HepG2 (cell line): ENCODE measurements at regions not wholly inside any gene's neighbourhood (a gene's known extent, or its start where the extent isn't known, plus 50 kb on each side); places are given as distances from the start of the nearest gene placed in this dataset.

ENCODE experiments used
- PLRG1 ChIP-seq: fragments of 450-650 bp; conservative IDR thresholded peaks from 2 replicates; pipeline ENCODE4 v1.6.1; 2016
- STAG1 ChIP-seq: sonication (generic); formaldehyde crosslinking; IDR thresholded peaks from 2 replicates; pipeline ENCODE4 v1.4.0; 2020; ENCODE audit warnings: missing genetic modification reagents
- TF ChIP-seq, protein P1 (sequence below), 2 experiments: fragments of 450-650 bp in 1 of 2; sonication (generic) in 1 of 2; formaldehyde crosslinking in 1 of 2; IDR thresholded peaks; 2 replicates each; pipeline versions ENCODE4 v1.6.1 to v1.8.0; 2016 to 2022; ENCODE audit warnings: antibody characterized with exemption in 1 of 2, mild to moderate bottlenecking in 1 of 2, missing genetic modification reagents in 1 of 2
- TF ChIP-seq, protein P2 (sequence below): sonication (generic); formaldehyde crosslinking; IDR thresholded peaks from 2 replicates; pipeline ENCODE4 v1.8.1; 2022; ENCODE audit warnings: low read depth, mild to moderate bottlenecking, missing genetic modification reagents

GRCh38 chr11:98895936-98896335 lies 124.8 kb upstream of the CNTN5 start (continued):
- TF ChIP-seq, protein P1, sequence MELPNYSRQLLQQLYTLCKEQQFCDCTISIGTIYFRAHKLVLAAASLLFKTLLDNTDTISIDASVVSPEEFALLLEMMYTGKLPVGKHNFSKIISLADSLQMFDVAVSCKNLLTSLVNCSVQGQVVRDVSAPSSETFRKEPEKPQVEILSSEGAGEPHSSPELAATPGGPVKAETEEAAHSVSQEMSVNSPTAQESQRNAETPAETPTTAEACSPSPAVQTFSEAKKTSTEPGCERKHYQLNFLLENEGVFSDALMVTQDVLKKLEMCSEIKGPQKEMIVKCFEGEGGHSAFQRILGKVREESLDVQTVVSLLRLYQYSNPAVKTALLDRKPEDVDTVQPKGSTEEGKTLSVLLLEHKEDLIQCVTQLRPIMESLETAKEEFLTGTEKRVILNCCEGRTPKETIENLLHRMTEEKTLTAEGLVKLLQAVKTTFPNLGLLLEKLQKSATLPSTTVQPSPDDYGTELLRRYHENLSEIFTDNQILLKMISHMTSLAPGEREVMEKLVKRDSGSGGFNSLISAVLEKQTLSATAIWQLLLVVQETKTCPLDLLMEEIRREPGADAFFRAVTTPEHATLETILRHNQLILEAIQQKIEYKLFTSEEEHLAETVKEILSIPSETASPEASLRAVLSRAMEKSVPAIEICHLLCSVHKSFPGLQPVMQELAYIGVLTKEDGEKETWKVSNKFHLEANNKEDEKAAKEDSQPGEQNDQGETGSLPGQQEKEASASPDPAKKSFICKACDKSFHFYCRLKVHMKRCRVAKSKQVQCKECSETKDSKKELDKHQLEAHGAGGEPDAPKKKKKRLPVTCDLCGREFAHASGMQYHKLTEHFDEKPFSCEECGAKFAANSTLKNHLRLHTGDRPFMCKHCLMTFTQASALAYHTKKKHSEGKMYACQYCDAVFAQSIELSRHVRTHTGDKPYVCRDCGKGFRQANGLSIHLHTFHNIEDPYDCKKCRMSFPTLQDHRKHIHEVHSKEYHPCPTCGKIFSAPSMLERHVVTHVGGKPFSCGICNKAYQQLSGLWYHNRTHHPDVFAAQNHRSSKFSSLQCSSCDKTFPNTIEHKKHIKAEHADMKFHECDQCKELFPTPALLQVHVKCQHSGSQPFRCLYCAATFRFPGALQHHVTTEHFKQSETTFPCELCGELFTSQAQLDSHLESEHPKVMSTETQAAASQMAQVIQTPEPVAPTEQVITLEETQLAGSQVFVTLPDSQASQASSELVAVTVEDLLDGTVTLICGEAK (IDR thresholded peaks at IDR 0.05), result no peak
- TF ChIP-seq, protein P1 (CRISPR knock-in tag; IDR thresholded peaks at IDR 0.05), result no peak
- TF ChIP-seq PLRG1 (no peak), STAG1 (CRISPR knock-in tag) (no peak)
- TF ChIP-seq, protein P2, sequence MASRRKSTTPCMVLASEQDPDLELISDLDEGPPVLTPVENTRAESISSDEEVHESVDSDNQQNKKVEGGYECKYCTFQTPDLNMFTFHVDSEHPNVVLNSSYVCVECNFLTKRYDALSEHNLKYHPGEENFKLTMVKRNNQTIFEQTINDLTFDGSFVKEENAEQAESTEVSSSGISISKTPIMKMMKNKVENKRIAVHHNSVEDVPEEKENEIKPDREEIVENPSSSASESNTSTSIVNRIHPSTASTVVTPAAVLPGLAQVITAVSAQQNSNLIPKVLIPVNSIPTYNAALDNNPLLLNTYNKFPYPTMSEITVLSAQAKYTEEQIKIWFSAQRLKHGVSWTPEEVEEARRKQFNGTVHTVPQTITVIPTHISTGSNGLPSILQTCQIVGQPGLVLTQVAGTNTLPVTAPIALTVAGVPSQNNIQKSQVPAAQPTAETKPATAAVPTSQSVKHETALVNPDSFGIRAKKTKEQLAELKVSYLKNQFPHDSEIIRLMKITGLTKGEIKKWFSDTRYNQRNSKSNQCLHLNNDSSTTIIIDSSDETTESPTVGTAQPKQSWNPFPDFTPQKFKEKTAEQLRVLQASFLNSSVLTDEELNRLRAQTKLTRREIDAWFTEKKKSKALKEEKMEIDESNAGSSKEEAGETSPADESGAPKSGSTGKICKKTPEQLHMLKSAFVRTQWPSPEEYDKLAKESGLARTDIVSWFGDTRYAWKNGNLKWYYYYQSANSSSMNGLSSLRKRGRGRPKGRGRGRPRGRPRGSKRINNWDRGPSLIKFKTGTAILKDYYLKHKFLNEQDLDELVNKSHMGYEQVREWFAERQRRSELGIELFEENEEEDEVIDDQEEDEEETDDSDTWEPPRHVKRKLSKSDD (CRISPR knock-in tag), result no peak
